NCI-H2227 treated with DMSO at 0.1 percent for 48 hours (cell line): ENCODE measurements at regions not wholly inside any gene's neighbourhood (a gene's known extent, or its start where the extent isn't known, plus 50 kb on each side); places are given as distances from the start of the nearest gene placed in this dataset.

Experiments used
- DNase-seq: peaks from one replicate; lab custom pipeline; 2025; lab: John Stamatoyannopoulos, UW

GRCh38 chr5:61596265-61596664 lies 264.2 kb downstream of the ZSWIM6 start:
- no peak for DNase-seq

GRCh38 chr5:61597684-61598083 lies 265.6 kb downstream of the ZSWIM6 start:
- DNase-seq: no peak

DNA sequence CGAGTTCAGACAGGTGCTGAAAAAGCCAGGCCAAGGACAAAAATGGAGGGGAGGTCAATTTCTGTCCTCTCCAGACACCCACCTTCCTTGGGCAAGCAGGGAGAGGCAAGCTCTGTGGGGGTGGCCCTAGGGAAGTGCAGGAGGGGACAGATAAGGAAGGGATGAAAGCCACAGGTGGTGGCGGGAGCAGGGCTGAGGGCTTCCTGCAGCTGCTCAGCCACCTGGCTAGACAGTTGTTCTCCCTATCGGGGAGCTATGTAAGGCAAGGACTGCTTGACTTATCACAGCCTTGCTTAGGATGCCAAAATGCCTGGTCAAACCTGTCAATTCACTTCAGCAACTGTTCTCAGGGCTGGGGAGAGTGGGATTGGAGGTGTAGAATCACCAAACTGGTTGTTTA lies 266.1 kb downstream of the ZSWIM6 start:
- DNase-seq: no peak

GRCh38 chr5:61599370-61600122 lies 267.5 kb downstream of the ZSWIM6 start:
- DNase-seq: no peak

DNA sequence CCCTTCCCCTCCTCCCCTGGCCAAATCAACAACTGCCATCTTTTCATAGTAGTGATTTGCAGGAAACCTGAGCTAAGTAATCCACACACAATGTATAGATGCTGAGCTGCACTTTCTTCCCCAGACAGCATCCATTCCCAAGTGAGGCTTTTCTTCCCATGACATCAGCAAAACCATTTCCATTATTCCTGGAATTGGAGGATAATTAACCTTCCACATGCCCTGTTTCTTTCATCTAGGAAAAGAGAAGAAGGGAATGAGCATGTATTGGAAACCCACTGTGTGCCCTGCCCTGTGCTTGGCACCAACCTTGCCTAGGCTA lies 268.0 kb downstream of the ZSWIM6 start:
- no peak for DNase-seq

DNA sequence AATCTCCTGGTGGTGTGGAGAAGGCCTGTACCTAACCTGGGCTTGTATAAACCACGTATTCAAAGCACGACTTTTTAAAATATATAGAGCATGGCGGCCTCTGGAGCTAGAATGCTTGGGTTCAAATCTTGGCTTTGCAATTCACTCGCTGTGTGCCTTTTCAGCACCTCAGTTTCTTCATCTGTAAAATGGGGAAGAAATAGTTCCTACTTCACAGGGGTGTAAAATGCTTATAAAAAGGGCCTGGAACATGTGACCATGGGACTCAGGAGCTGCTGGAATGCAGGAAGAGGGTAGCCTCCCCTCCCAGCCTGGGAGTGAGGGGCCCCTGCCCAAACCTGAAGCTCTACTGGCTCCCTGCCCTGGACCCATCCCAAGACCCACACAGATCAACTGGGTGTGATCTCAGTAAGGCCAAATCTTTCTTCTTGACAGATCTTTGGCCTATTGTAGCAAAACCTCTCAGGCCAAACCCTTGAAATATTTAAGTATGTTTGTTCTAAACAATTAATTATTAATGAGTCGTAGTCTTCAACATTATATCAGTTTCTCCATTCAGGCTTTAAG lies 269.0 kb downstream of the ZSWIM6 start:
- no peak for DNase-seq

DNA sequence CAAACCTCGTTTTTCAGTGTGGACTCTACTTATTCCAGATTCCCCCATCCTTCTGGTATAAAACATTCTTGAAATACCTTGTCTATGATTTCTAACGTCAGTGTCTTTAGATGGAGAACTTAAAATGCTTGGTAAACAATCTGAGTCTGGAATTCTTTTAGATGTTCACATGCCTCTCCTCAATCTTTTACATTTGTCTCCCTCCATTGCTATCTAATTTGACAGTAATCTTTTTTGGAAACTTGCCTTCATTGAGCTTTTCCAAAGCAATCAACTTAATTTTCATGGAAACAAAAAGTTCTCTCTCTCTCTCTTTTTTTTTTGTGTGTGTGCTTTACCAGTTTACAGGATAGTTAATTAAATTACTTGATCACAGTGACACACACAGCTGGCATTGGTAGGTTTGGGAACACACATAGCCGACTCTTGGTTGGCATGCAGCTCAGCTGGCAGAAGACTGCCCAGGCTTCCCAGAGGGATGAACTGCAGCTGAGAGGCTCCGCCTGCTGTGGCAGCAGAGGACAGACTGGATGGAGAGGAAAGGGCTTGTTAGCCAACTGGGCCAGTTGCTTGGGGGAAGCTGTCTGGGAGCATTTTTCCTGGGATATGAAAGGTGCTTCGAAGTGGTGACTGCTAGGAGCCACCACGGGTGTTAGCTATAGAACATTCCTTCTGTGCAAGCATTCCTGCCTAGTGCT lies 271.3 kb downstream of the ZSWIM6 start:
- DNase-seq: no peak

DNA sequence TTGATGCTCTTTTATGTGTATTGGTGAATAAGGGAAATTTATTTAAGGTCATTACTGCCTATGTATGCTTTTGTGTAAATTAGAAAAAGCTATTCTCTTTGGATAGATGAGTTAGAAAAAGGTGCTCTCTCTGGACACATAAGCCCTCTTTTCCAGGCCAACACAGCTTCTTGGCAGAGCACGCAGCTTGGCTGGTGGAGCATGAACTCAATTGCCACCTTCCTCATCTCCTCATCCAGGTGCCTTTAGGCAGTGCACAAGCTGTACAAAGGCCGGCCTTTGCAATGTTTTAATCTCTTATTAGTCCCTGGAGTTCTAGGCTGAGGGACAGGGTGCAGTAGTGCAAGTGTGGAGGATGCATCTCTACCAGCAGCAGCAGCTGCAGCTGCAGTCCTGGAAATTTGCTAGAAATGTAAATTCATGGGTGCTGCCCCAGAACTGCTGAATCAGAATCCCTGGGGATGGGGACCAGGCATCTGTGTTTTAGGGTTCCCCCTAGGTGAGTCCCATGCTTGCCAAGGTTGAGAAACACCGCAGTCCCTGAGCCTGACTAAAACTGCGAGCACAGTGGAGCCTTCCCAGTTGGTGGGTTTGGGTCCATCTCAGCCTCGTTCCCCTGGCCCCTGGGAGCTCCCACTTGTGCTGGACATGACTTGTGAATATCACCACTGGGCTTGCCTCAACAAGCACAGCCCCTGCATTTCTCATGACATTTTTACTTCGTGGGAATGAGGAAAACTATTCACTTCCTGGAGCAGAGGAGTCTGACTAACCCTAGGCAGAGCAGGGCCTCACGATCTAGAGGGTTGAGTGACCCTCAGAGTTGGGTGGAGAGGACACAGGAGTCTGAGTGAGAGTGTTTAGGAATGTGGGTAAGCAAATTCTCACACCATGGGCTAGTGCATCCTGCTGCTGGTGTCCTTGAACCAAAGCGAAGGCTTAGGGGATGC lies 272.3 kb downstream of the ZSWIM6 start:
- DNase-seq: no peak

GRCh38 chr5:61609840-61610677 lies 278.0 kb downstream of the ZSWIM6 start:
- DNase-seq: peak; percentile 73

DNA sequence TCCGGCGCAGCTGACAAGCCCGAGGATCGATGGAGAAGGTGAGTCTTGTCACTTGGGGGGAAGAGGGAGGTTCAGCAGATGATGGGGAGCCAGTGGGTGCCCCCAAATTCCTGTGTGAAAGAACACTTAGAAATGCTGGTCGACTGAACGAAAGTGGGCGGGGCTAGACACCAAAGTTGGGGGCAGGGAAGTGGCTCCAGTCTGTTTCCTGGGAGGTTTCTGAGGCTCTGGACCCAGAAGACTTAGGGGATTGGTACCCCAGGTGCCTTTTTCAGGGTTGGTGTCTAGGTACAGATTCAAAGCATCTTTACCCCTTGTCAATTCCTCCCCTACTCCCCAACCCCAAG lies 278.6 kb downstream of the ZSWIM6 start:
- DNase-seq: no peak

DNA sequence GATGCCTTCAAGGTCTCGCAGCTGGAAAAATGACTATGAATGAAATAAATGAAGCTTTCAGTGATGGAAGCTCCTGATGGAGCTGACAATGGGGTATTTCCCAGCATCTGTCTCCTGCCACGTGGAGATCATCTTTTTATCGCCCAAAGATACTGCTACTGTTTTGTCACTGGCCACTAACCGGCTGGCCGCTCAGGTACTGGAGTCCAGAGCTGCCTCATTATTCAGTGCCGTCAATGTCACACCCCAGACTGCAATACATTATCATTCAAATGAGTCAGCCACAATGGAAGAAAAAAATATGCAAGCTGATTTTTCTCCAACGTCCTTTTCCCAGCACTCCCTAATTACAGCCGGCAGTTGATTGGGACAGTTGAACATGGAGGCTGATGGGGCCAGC lies 280.4 kb downstream of the ZSWIM6 start:
- DNase-seq: no peak

DNA sequence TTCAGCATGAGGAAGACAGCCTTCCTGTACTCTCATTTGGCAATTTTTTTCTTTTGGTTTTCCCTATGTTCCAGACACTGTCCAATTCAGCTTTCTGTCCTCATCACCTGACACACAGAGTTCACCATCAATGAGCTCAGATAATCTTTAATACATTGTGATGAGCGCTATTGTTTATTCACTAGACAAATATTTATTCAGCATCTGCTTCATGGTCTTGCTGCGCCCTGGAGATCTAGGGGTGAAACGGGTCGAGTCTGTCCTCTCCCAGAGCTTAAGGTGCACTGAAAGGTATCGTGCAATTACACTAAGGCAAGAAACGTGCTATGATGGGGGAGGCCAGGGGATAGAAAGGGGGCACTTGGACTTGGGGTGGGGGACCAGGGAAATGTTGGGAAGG lies 281.6 kb downstream of the ZSWIM6 start:
- no peak for DNase-seq

DNA sequence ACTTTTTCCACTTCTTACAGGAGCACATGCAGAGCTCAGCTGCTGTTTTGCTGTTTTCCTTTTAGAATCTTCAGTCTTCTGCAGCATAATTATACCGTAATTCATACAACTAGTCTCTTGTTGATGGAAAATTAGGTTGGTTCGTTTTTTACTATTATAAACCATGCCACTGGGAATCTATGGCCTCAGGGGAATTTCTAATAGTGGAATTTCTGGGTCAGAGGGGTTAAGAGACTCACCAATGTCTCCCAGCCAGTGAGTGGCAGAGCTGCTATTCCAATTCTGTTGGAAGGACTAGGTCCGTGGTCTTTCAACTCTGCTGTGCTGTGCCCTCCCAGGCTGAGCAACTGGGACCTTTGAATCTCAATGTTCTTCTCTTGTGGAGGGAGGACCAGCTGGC lies 282.5 kb downstream of the ZSWIM6 start:
- no peak for DNase-seq

DNA sequence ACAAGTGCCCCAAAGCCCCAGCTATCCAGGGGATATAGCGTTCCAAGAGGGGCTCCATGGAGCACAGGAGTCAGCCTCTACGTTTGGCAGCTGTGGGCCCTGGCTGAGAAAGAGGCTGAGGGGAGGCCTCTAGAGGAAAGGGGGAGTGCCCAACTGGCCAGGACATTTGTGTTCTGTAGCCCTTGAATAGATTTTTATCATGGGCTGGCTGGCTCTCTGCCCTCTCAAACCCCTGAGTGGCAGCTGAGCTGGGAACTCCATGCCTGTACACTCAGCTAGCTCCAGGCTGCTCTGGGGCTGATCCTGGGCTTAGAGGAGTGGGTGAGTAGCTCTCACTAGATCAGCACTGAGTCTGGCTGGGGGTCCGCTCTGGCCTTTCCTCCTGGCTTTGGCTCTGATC lies 285.0 kb downstream of the ZSWIM6 start:
- DNase-seq: no peak

DNA sequence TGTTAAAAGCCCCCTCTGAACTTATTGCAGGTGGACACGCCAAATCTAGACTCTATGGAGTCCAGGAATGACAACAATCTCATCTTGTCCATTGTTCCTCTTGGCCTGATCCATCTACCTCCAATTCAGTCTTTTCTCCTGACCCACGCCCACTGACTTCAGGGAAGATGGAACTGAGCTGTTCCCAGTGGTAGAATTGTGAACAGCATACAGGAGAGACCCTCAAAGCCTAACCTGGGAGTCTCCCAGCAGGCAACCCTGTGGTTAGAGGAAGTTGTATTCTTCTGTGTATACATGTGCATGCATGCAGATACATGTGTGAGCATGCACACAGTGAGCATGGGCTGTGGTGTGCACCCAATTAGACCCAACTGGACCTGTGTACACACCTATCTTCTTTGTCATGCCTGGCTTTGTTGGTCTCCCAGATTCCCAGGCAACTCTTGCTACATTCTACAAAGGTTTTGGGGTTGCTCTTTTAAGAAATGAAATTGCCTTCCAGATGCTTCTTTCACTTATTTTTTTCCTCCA lies 286.0 kb downstream of the ZSWIM6 start:
- no peak for DNase-seq

DNA sequence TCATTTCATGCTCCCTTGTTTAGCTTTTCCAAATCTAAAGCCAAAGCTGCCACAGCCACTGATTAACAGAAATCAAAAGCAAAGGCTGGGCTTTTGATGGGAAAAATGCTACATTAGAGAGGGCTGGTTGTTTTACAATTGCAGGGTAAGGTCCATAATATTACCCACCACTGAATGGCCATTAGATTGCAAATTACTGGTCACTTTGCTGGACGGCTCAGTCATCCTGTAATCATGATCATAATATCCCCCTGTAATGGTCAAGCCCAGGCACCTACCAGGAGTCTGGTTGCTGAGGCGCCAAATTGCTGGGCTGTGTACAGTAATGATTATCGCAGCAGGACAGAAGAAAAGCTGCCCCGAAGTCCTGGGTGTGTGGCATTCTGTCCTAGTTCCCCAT lies 286.5 kb downstream of the ZSWIM6 start:
- DNase-seq: peak; percentile 94

DNA sequence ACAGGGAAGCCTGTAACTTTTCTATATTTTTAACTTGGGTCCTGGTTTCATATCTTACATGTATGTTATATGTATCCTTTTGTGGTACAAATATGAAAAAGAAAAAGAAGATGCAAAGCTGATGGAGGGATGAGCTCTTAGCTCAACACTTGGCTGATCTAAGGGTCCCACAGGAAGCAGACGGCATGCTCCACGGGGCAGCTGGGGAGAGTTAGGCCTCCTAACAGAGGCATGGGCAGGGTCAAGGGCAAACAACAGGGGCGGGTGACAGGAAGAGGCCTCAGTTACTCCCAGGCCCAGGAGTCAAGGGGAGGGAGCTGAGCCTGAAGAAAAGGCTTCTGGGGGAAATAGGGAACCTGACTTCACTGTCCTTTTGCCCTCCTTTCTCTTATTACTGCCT lies 287.2 kb downstream of the ZSWIM6 start:
- DNase-seq: no peak

GRCh38 chr5:61619777-61620518 lies 287.9 kb downstream of the ZSWIM6 start:
- no peak for DNase-seq

DNA sequence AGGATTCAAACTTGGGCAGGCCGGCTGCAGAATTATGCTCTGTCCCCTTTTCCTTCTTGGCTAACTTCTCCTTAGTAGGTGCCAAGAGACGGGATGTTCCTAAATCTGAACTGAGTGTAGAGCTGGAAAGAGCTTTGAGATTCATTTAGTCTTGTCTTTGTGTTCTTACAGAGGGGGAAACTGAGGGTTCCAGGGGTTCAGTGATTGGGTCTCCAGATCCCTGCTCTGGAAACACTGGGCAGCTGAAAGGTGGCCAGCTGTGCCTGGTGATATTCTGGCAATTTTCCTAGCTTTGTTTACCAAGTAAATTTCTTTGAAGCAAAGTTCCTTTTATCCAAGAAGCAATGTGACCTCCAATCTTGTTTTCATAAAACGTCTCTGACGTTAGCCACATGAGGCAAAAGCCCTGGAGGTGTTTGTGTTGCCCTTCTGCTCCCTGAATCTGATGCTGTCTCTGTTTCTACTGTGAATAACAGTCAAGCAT lies 288.7 kb downstream of the ZSWIM6 start:
- DNase-seq: no peak

DNA sequence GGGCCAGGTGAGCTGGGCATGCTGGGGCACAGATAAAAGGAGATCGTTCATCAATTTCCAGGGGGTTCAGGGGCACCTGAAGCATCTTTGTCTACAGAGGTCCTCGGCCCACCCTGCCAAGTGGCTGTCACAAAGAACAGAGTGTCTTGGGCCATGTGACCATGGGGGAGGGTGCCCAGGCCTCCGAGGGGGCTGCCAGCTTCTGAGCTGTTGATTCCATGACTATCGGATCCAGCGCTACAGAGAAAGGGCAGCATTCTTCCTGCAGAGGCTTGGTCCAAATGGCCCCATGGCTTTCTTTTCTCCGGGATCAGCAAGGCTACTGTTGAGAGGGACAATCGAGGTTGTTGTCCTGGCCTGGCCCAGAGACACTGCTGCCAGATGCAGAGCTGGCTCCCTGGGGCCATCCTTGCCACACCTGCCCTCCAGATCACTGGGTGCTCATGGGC lies 289.2 kb downstream of the ZSWIM6 start:
- no peak for DNase-seq
